Epidermal melanocyte (primary cell): ENCODE measurements at regions not wholly inside any gene's neighbourhood (a gene's known extent, or its start where the extent isn't known, plus 50 kb on each side); places are given as distances from the start of the nearest gene placed in this dataset.

ENCODE experiments used
- DNase-seq: peaks from one replicate; pipeline ENCODE4 v3.0.0; 2011; ENCODE audit warnings: low spot score; ENCODE audit not compliant: insufficient read length

GRCh38 chr1:217004776-217005436, 281.7 kb upstream of the ESRRG start:
- DNase-seq, result no peak

DNA sequence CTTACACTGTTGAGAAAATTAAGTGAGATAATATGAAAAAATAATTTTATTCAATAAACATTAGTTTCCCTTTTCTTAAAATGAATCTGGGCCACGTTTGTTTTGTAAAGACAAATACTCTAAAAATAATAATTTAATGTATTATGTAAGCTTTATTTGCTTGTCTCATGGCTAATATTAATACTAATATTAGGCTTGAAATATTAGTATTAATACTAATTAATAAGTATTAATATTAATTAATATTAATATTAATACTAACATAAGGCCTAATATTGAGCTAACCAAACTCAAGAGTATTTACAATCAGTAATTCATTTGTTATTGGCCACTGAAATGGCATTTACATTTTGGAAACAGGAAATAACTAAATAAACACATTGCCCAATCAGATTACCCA, 280.1 kb upstream of the ESRRG start:
- no peak for DNase-seq

DNA sequence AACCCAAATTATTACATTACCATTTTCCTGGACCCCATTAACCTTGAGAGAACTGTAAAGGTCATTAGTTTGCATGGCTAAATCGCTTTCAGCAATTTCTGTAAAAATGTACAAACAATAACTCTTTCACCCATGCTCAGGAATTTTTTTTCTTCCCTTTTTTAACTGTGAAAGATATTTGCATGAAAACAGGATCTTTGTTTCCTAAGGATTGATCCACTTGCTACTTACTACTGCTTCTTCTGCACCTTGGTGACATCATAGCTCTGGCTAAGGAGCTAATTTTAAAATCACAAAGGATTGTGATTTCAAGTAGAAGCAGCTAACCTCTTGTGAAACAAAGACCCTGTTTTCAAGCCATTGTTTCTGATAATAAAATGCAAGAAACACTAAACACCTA, 274.6 kb upstream of the ESRRG start:
- no peak for DNase-seq

DNA sequence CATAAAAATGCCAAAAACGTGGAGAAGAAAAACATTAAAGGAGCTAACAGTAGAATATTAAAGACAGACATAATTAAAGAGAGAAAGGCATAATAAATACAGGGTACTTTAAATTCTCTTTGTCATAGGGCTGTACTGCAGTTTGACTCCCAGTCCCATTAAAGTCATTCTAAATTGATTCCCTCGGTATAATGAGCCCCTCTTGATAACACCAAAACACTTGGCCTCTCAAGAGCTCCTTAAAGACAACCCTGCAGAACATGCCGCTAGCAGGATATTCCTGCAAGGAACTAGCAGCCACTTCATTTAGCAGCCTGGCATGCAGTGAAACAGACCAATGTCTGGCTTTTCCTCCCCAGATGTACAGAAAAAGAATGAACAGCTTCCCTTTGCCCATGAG, 273.8 kb upstream of the ESRRG start:
- no peak for DNase-seq

DNA sequence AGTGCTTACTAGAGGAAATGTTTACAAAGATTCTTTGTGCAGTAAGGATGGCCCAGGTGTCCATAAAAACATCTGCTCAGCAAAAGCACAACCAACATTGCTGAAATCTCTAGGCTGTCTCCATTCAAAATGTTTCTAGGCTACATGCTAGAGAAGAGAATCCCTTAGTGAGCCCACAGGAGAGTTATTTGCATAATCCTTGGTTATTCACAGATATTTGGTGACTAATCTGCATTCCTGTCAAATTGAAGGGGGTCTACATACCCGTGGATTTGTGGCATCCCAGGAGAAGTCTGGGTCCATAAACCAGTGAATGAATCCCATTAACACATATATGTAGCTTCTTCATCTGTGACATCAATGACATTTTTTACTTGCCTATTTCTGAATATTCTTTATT, 261.3 kb upstream of the ESRRG start:
- no peak for DNase-seq

DNA sequence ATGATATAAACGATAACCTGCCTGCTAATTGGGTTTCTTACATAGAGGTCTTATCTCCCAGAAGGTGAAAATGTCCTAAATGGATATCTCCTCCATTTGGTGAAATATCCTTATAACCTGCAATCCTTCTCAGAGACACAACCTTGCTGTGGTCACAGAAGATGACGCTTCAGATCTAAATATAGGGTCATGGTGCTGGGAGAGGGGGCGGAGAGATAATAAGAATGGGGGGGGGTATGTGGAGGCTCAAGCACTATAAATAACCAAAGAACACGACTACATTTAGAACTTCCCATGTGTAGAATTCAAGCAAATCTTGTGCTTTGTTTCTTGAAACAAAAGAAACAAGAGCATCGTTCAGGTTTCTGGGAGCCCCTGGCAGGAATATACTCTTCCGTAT, 260.6 kb upstream of the ESRRG start:
- DNase-seq, result no peak

DNA sequence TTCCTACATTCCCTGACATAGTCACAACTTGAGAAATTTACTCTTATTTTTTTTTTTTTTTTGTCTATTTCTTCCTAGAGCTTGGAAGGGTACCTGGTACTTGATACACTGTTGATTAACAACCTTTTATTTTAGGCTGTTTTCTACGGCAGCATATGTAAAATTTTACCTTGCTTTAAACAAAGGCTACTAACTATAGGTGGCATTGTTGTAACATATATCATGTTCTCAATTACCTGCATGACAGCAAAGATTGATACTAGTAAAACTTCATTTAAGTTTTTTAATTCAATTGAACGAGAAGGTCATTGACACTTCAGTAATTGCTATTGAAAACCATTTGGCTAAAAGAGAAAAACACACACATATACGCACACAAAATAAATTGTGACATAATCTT, 238.3 kb upstream of the ESRRG start:
- no peak for DNase-seq

DNA sequence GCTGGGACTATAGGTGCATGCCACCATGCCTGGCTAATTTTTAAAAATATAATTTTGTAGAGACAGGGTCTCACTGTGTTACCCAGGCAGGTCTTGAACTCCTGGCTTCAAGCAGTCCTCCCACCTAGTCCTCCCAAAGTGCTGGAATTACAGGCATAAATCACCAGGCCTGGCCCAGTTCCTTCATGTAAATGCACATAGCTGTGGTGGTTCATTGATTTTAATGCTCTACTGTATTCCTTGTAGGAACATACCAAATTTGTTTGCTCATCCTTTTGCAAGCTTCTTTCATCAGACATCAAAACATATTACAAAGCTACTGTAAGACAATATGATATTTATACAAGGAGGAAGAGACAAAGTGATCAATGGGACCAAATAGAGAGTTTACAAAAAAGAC, 237.5 kb upstream of the ESRRG start:
- no peak for DNase-seq

DNA sequence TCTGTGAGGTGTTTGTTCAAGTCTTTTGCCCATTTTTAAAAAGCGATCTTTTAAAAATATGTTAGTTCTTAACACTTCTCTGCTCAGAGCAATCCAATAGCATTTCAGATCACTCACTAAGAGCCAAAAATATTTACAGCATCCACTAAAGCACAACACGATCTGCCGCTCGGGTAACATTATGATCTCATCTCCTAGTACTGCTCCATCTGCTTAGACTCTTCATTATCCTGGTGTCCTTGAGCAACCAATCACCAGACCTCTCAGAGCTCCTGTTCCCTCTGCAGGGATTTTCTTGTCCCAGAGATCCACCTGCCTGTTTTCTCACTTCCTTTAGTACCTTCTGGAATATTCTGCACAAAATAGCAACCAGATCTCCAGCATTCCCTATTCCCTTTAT, 235.3 kb upstream of the ESRRG start:
- DNase-seq, result no peak

DNA sequence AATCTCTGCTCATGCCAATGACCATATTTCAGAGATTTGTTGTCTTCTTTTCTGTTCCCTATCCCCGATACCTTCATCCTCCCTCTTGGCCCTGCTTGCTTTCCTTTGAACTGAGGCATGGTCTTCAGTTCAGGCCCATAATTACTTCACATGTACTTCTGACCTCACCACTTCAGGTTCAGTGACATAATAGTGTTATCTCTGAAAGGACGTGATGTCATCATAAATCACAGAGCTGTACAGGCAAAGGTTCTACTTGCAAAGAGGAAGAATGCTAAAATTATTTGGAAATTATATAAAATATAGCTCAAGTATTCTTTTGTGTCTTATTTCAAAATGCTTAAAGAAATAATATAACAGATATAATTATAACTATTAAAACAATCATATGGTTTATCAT, 230.3 kb upstream of the ESRRG start:
- no peak for DNase-seq

- no peak for DNase-seq
These were observed 229.6 kb upstream of the ESRRG start for GRCh38 chr1:216952864-216953263.

DNA sequence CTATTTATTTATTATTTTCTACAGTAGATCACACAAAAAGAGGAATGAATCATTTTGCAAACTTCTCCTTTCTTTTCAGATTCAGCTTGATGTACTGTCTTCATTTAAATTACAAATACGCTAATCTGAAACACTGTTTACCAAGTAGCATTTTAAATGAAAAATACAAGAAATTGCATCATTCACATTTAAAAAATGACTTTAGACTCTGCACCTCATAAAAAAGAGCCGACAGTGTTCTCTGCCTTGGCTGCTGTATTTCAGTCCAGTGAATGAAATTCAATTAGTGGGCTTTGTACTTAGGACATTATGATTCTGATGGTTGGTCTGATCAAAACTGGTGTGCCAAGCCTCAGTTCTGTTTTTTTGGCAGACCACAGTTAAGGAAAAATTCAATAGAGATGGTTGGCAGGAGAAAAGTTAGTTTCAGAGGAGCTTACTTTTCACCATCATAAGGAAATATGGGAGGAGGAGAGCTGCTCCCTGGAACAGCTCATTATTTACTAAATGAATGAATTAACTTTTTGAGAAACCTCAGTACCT, 222.4 kb upstream of the ESRRG start:
- no peak for DNase-seq

- no peak for DNase-seq
These were observed 221.8 kb upstream of the ESRRG start for GRCh38 chr1:216944864-216945510.

DNA sequence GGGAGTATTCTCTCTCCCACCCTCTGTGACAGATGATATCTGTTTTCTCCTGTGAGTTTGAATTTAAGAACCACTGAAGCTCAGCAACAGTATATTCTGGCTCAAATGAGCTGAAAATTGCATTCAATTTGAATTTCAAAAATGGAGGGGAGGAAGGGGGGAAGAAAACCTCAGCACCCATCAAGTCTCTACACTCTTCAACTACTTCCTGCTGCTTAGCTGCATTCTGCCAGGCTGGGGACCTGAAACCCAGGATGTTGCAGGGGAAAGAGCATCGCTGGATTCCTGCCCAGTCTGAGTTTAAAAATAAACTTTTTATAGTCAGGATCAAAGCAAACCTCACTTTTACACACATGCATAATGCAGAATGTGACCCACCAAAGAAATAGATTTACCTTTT, 214.3 kb upstream of the ESRRG start:
- DNase-seq, result no peak

GRCh38 chr1:216936779-216937178, 213.6 kb upstream of the ESRRG start:
- DNase-seq, result no peak

DNA sequence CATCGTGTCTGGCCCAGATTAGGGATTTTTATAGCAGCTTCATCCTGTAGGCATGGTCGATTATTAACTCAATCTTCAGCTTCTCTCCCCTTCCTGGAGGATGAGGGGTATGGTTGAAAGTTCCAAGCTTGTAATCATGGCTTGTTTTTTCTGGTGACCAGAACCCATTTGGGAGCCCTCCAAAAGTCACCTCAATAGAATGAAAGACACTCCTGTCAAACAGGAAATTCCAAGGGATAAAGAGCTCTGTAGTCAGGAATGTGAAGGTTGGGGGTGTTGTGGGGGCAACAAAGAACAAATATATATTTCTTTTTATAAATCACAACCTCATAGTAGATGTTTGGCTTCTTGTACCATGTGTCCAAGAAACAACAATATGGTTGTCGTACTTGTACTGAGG, 212.7 kb upstream of the ESRRG start:
- no peak for DNase-seq

- no peak for DNase-seq
These were observed 209.2 kb upstream of the ESRRG start for GRCh38 chr1:216932424-216932823.

- no peak for DNase-seq
These were observed 206.8 kb upstream of the ESRRG start for GRCh38 chr1:216929870-216930582.

GRCh38 chr1:216927633-216928032, 204.4 kb upstream of the ESRRG start:
- DNase-seq, result no peak

GRCh38 chr1:216926720-216927510, 203.7 kb upstream of the ESRRG start:
- DNase-seq, result no peak

DNA sequence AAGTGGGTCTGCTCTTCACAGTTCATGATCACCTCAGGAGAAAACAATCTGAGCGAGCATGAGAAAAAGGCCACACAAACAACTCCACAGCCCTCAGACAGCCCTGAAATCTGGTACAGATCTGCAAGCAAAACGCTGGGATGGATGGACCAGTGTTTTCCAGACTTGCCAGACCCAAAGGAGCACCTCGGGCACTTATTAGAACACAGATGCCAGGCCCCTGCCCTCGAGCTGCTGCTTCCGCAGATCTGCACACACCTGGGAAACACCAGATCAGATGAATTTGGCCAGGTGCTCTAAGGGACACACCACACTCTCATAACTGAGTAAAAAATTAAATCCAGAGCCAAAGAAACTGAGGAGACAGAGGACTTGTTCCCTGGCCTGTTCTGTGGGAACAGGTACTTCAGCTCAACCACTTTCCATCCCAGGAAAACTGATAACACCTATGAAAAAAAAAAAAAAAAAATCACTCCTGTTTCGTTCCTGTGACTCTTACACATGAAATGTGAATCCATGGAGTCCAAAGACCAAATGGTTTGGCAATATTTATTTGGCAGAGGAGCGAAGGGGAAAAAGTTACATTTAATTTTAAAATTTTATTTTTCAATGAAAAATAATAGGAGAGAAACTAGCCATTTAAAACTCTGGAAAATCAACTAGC, 202.9 kb upstream of the ESRRG start:
- no peak for DNase-seq
